GM21381 (cell line): ENCODE measurements at regions not wholly inside any gene's neighbourhood (a gene's known extent, or its start where the extent isn't known, plus 50 kb on each side); places are given as distances from the start of the nearest gene placed in this dataset.

Experiments used
- ATAC-seq: cut with Tn5 transposase; IDR thresholded peaks from one replicate; pipeline ENCODE4 v1.9.1; 2021; ENCODE audit warnings: mild to moderate bottlenecking, moderate library complexity; ENCODE audit not compliant: unreplicated experiment

GRCh38 chr3:88921986-88922385, 185.4 kb upstream of the EPHA3 start:
- ATAC-seq, result no peak

GRCh38 chr3:88926221-88926620, 181.2 kb upstream of the EPHA3 start:
- no peak for ATAC-seq

GRCh38 chr3:88930611-88931010, 176.8 kb upstream of the EPHA3 start:
- no peak for ATAC-seq

- no peak for ATAC-seq
Measured at GRCh38 chr3:88936831-88937230, 170.6 kb upstream of the EPHA3 start.

- no peak for ATAC-seq
Measured at GRCh38 chr3:88940296-88940695, 167.1 kb upstream of the EPHA3 start.

- no peak for ATAC-seq
Measured at GRCh38 chr3:88947013-88947412, 160.4 kb upstream of the EPHA3 start.

GRCh38 chr3:88954853-88955252, 152.6 kb upstream of the EPHA3 start:
- no peak for ATAC-seq

GRCh38 chr3:88955274-88955673, 152.1 kb upstream of the EPHA3 start:
- ATAC-seq, result no peak

- no peak for ATAC-seq
Measured at GRCh38 chr3:88957711-88958439, 149.5 kb upstream of the EPHA3 start.

GRCh38 chr3:88960019-88960418, 147.4 kb upstream of the EPHA3 start:
- no peak for ATAC-seq

GRCh38 chr3:88963003-88963402, 144.4 kb upstream of the EPHA3 start:
- no peak for ATAC-seq

GRCh38 chr3:88979760-88980159, 127.7 kb upstream of the EPHA3 start:
- ATAC-seq, result no peak

GRCh38 chr3:88983458-88983857, 124.0 kb upstream of the EPHA3 start:
- no peak for ATAC-seq

- no peak for ATAC-seq
Measured at GRCh38 chr3:88984256-88984655, 123.2 kb upstream of the EPHA3 start.

GRCh38 chr3:88984832-88985231, 122.6 kb upstream of the EPHA3 start:
- ATAC-seq, result no peak

GRCh38 chr3:88985491-88985890, 121.9 kb upstream of the EPHA3 start:
- no peak for ATAC-seq

GRCh38 chr3:88986834-88987233, 120.6 kb upstream of the EPHA3 start:
- ATAC-seq, result no peak

GRCh38 chr3:88987776-88988175, 119.6 kb upstream of the EPHA3 start:
- ATAC-seq, result no peak

GRCh38 chr3:88988906-88989305, 118.5 kb upstream of the EPHA3 start:
- ATAC-seq, result no peak

- ATAC-seq, result no peak
Measured at GRCh38 chr3:88991496-88991895, 115.9 kb upstream of the EPHA3 start.

- ATAC-seq, result no peak
Measured at GRCh38 chr3:88996691-88997090, 110.7 kb upstream of the EPHA3 start.

GRCh38 chr3:88997260-88997659, 110.2 kb upstream of the EPHA3 start:
- no peak for ATAC-seq

GRCh38 chr3:89000886-89001285, 106.5 kb upstream of the EPHA3 start:
- ATAC-seq, result no peak
